GM23338 (cell line): ENCODE measurements at regions not wholly inside any gene's neighbourhood (a gene's known extent, or its start where the extent isn't known, plus 50 kb on each side); places are given as distances from the start of the nearest gene placed in this dataset.

Source experiments
- ATAC-seq: fragments of 200-7000 bp; cut with Tn5 transposase; 3 replicates; pipeline ENCODE4 v1.9.1; 2020
- DNase-seq: peaks from one replicate; pipeline ENCODE4 v3.0.0-alpha.2; 2015; ENCODE audit warnings: low spot score
- H2AFZ ChIP-seq: fragments of 200-600 bp; sonication (generic); 2 replicates; pipeline ENCODE4 v1.8.0; 2016; ENCODE audit warnings: antibody characterized with exemption, mild to moderate bottlenecking, moderate library complexity
- H3F3A ChIP-seq: fragments of 200-600 bp; sonication (generic); replicated peaks from 2 replicates; pipeline ENCODE4 v1.8.0; 2017; ENCODE audit warnings: antibody characterized with exemption, mixed run types, low read depth
- H3K27ac ChIP-seq: fragments of 200-600 bp; sonication (generic); 2 replicates; pipeline ENCODE4 v1.6.1; 2016; ENCODE audit warnings: low read depth
- H3K27me3 ChIP-seq: fragments of 200-600 bp; sonication (generic); 2 replicates; pipeline ENCODE4 v1.8.0; 2016; ENCODE audit warnings: mild to moderate bottlenecking, mixed run types, moderate library complexity; ENCODE audit not compliant: insufficient read depth
- H3K36me3 ChIP-seq: fragments of 200-600 bp; sonication (generic); 2 replicates; pipeline ENCODE4 v1.8.0; 2016; ENCODE audit warnings: mild to moderate bottlenecking; ENCODE audit not compliant: insufficient read depth
- H3K4me1 ChIP-seq: fragments of 200-600 bp; sonication (generic); 2 replicates; pipeline ENCODE4 v1.8.0; 2016; ENCODE audit warnings: mild to moderate bottlenecking, moderate library complexity; ENCODE audit not compliant: insufficient read depth
- H3K4me2 ChIP-seq: fragments of 200-600 bp; sonication (generic); 2 replicates; pipeline ENCODE4 v1.7.1; 2017; ENCODE audit warnings: mixed run types
- H3K4me3 ChIP-seq: fragments of 200-600 bp; sonication (generic); 2 replicates; pipeline ENCODE4 v1.6.1; 2016; ENCODE audit warnings: mixed run types
- H3K79me2 ChIP-seq: fragments of 200-600 bp; sonication (generic); replicated peaks from 2 replicates; pipeline ENCODE4 v1.8.0; 2017; ENCODE audit warnings: mild to moderate bottlenecking; ENCODE audit not compliant: insufficient read depth
- H3K9me2 ChIP-seq: fragments of 200-600 bp; sonication (generic); 2 replicates; pipeline ENCODE4 v1.8.0; 2017; ENCODE audit not compliant: insufficient read depth
- H4K20me1 ChIP-seq: fragments of 200-600 bp; sonication (generic); replicated peaks from 2 replicates; pipeline ENCODE4 v1.8.0; 2017; ENCODE audit warnings: mild to moderate bottlenecking; ENCODE audit not compliant: insufficient read depth
- H3K27ac Mint-ChIP-seq: 2 replicates; pipeline ENCODE4 v1.8.0; 2020; ENCODE audit warnings: inconsistent platforms, mild to moderate bottlenecking, moderate library complexity, mixed read lengths
- H3K27me3 Mint-ChIP-seq: 3 replicates; pipeline ENCODE4 v1.8.0; 2022; ENCODE audit warnings: low read depth, mild to moderate bottlenecking, moderate library complexity, mixed read lengths, inconsistent platforms; ENCODE audit not compliant: insufficient read depth, poor library complexity
- H3K36me3 Mint-ChIP-seq: 3 replicates; pipeline ENCODE4 v1.8.0; 2021; ENCODE audit warnings: low read depth, mild to moderate bottlenecking, inconsistent platforms, moderate library complexity, mixed read lengths
- H3K4me1 Mint-ChIP-seq: 3 replicates; pipeline ENCODE4 v1.8.0; 2020; ENCODE audit warnings: mild to moderate bottlenecking, inconsistent platforms, mixed read lengths
- H3K4me3 Mint-ChIP-seq: 3 replicates; pipeline ENCODE4 v1.8.0; 2021; ENCODE audit warnings: moderate library complexity, mild to moderate bottlenecking, inconsistent platforms, mixed read lengths
- H3K9me3 Mint-ChIP-seq: 3 replicates; pipeline ENCODE4 v1.8.0; 2020; ENCODE audit warnings: moderate library complexity, mild to moderate bottlenecking, inconsistent platforms, mixed read lengths
- CREB1 ChIP-seq: fragments of 250-450 bp; sonication (Bioruptor Pico); IDR thresholded peaks from 2 replicates; pipeline ENCODE4 v1.5.0; 2020; ENCODE audit warnings: low read depth, mild to moderate bottlenecking, moderate library complexity
- EZH2 ChIP-seq: fragments of 200-600 bp; sonication (generic); IDR thresholded peaks from one replicate; pipeline ENCODE4 v1.8.0; 2017; ENCODE audit warnings: antibody characterized with exemption, mild to moderate bottlenecking, low read depth; ENCODE audit not compliant: unreplicated experiment
- EZH2phosphoT487 ChIP-seq: fragments of 200-600 bp; sonication (generic); IDR thresholded peaks from one replicate; pipeline ENCODE4 v1.8.1; 2018; ENCODE audit warnings: antibody characterized with exemption; ENCODE audit not compliant: unreplicated experiment
- JUNB ChIP-seq: IDR thresholded peaks from one replicate; pipeline ENCODE4 v1.6.1; 2016; ENCODE audit warnings: antibody characterized with exemption; ENCODE audit not compliant: unreplicated experiment
- STAT1 ChIP-seq: IDR thresholded peaks from one replicate; pipeline ENCODE4 v1.6.1; 2016; ENCODE audit warnings: antibody characterized with exemption; ENCODE audit not compliant: unreplicated experiment
- ZNF331 ChIP-seq: fragments of 250-450 bp; sonication (Bioruptor Pico); IDR thresholded peaks from 2 replicates; pipeline ENCODE4 v1.5.0; 2020; ENCODE audit warnings: low read depth, mild to moderate bottlenecking, moderate library complexity
- TF ChIP-seq, protein P1 (sequence below), 2 experiments: fragments of 200-600 bp in 1 of 2; sonication (generic) in 1 of 2; conservative IDR thresholded peaks; 2 replicates each; pipeline versions ENCODE4 v1.5.1 to v1.6.1; 2016 to 2017; ENCODE audit warnings: antibody characterized with exemption in 2 of 2, low read depth in 2 of 2, mild to moderate bottlenecking in 2 of 2, moderate library complexity in 1 of 2
- TF ChIP-seq, protein P2 (sequence below): IDR thresholded peaks from 2 replicates; pipeline ENCODE4 v1.6.1; 2016; ENCODE audit warnings: antibody characterized with exemption

- no peak for TF ChIP-seq STAT1
- TF ChIP-seq, protein P1, sequence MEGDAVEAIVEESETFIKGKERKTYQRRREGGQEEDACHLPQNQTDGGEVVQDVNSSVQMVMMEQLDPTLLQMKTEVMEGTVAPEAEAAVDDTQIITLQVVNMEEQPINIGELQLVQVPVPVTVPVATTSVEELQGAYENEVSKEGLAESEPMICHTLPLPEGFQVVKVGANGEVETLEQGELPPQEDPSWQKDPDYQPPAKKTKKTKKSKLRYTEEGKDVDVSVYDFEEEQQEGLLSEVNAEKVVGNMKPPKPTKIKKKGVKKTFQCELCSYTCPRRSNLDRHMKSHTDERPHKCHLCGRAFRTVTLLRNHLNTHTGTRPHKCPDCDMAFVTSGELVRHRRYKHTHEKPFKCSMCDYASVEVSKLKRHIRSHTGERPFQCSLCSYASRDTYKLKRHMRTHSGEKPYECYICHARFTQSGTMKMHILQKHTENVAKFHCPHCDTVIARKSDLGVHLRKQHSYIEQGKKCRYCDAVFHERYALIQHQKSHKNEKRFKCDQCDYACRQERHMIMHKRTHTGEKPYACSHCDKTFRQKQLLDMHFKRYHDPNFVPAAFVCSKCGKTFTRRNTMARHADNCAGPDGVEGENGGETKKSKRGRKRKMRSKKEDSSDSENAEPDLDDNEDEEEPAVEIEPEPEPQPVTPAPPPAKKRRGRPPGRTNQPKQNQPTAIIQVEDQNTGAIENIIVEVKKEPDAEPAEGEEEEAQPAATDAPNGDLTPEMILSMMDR (conservative IDR thresholded peaks at IDR 0.05; ENCODE audit: low read depth in 2 of 2), result no peak
- no peak for TF ChIP-seq JUNB
- no peak for TF ChIP-seq EZH2
- TF ChIP-seq EZH2phosphoT487, result no peak
Observed at GRCh38 chr5:148928141-148928540, 101.7 kb downstream of the ADRB2 start (continued).

GRCh38 chr5:148931453-148932057, 105.1 kb downstream of the ADRB2 start:
- H3K27me3 ChIP-seq, result no peaks in the 10 kb centered on the region

More at GRCh38 chr5:148931453-148932057, 105.1 kb downstream of the ADRB2 start:
- no peak overlapping the region for H3K4me3 ChIP-seq
- H4K20me1 ChIP-seq, result no peaks in the 10 kb centered on the region
- no peak overlapping the region for H2AFZ ChIP-seq
- Mint-ChIP-seq H3K9me3 (no peaks in the 10 kb centered on the region), H3K4me3 (no peak overlapping the region), H3K27ac (no peak overlapping the region), H3K27me3 (peaks cover 3% of the 10 kb centered on the region), H3K4me1 (peaks cover 29% of the 10 kb centered on the region), H3K36me3 (no peaks in the 10 kb centered on the region)
- DNase-seq, result no peak
- H3F3A ChIP-seq, result no peaks in the 10 kb centered on the region
- no peak for ATAC-seq
- TF ChIP-seq EZH2phosphoT487 (no peak), CREB1 (CRISPR knock-in tag) (no peak), ZNF331 (CRISPR knock-in tag) (no peak)
- TF ChIP-seq, protein P2, sequence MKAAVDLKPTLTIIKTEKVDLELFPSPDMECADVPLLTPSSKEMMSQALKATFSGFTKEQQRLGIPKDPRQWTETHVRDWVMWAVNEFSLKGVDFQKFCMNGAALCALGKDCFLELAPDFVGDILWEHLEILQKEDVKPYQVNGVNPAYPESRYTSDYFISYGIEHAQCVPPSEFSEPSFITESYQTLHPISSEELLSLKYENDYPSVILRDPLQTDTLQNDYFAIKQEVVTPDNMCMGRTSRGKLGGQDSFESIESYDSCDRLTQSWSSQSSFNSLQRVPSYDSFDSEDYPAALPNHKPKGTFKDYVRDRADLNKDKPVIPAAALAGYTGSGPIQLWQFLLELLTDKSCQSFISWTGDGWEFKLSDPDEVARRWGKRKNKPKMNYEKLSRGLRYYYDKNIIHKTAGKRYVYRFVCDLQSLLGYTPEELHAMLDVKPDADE, result no peak
- TF ChIP-seq, protein P1 (conservative IDR thresholded peaks at IDR 0.05; ENCODE audit: low read depth in 2 of 2), result no peak
- H3K79me2 ChIP-seq, result no peaks in the 10 kb centered on the region
- peaks cover 18% of the 10 kb centered on the region for H3K4me1 ChIP-seq
- no peaks in the 10 kb centered on the region for H3K9me2 ChIP-seq
- H3K4me2 ChIP-seq, result no peak overlapping the region
- H3K36me3 ChIP-seq, result no peaks in the 10 kb centered on the region
- no peak overlapping the region for H3K27ac ChIP-seq
